ENCODE measurements at regions not wholly inside any gene's neighbourhood (a gene's known extent, or its start where the extent isn't known, plus 50 kb on each side); places are given as distances from the start of the nearest gene placed in this dataset.

DNA sequence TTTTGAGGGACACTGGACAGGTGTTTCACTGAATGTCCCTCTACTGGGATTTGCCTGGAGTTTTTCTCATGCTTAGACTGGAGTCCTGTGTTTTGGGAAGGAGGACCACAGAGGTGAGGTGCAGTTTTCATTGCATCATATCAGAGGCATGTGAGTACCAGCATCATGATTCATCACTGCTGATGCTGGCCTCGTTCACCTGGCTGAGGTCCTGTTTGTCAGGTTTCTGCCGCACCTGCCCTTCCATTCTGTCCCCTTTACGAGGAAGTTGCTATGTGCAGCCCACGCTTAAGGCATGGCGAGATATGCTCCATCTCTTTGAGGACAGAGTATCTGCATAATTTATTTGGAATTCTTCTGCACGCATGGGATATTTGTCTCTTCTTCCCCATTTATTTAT is 162.1 kb downstream of the TENT4A start:
- no TSS peak for BruUV-seq (replicated peaks)
- intact Hi-C loops (cut with micrococcal nuclease; ENCODE audit: unreplicated experiment), result no loop called here
- no peak overlapping the region for H3K4me3 ChIP-seq (ENCODE audit: low read depth in 2 of 2, low read length in 2 of 2)
- no peaks in the 10 kb centered on the region for H3K36me3 ChIP-seq (ENCODE audit: control insufficient read depth, insufficient read depth, low read length)
- H3K4me1 ChIP-seq (ENCODE audit: control insufficient read depth, insufficient read depth, low read length), result no peaks in the 10 kb centered on the region
- no peak overlapping the region for H3K27ac ChIP-seq (ENCODE audit: low read length)
- CTCF ChIA-PET, result no interaction called here
- TF ChIP-seq SIN3A (IDR thresholded peaks at IDR 0.05; ENCODE audit: borderline replicate concordance, insufficient read depth, low read depth, low read length) (no peak), TCF7L2 (IDR thresholded peaks at IDR 0.05; ENCODE audit: low read depth, low read length) (no peak), POLR2AphosphoS5 (IDR thresholded peaks at IDR 0.05; ENCODE audit: low read depth, low read length) (no peak)
- TF ChIP-seq, protein P1, sequence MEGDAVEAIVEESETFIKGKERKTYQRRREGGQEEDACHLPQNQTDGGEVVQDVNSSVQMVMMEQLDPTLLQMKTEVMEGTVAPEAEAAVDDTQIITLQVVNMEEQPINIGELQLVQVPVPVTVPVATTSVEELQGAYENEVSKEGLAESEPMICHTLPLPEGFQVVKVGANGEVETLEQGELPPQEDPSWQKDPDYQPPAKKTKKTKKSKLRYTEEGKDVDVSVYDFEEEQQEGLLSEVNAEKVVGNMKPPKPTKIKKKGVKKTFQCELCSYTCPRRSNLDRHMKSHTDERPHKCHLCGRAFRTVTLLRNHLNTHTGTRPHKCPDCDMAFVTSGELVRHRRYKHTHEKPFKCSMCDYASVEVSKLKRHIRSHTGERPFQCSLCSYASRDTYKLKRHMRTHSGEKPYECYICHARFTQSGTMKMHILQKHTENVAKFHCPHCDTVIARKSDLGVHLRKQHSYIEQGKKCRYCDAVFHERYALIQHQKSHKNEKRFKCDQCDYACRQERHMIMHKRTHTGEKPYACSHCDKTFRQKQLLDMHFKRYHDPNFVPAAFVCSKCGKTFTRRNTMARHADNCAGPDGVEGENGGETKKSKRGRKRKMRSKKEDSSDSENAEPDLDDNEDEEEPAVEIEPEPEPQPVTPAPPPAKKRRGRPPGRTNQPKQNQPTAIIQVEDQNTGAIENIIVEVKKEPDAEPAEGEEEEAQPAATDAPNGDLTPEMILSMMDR (IDR thresholded peaks at IDR 0.05), result no peak
- TF ChIP-seq, protein P2, sequence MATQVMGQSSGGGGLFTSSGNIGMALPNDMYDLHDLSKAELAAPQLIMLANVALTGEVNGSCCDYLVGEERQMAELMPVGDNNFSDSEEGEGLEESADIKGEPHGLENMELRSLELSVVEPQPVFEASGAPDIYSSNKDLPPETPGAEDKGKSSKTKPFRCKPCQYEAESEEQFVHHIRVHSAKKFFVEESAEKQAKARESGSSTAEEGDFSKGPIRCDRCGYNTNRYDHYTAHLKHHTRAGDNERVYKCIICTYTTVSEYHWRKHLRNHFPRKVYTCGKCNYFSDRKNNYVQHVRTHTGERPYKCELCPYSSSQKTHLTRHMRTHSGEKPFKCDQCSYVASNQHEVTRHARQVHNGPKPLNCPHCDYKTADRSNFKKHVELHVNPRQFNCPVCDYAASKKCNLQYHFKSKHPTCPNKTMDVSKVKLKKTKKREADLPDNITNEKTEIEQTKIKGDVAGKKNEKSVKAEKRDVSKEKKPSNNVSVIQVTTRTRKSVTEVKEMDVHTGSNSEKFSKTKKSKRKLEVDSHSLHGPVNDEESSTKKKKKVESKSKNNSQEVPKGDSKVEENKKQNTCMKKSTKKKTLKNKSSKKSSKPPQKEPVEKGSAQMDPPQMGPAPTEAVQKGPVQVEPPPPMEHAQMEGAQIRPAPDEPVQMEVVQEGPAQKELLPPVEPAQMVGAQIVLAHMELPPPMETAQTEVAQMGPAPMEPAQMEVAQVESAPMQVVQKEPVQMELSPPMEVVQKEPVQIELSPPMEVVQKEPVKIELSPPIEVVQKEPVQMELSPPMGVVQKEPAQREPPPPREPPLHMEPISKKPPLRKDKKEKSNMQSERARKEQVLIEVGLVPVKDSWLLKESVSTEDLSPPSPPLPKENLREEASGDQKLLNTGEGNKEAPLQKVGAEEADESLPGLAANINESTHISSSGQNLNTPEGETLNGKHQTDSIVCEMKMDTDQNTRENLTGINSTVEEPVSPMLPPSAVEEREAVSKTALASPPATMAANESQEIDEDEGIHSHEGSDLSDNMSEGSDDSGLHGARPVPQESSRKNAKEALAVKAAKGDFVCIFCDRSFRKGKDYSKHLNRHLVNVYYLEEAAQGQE (IDR thresholded peaks at IDR 0.05; ENCODE audit: insufficient read depth in 1 of 2, low read depth in 2 of 2, low read length in 1 of 2), result no peak
- in situ Hi-C loops (cut with HindIII; ENCODE audit: low pct_unique_long_range_greater_than_20kb, low sequenced_read_pairs), result no loop called here
- no peaks in the 10 kb centered on the region for H3K9me3 ChIP-seq (ENCODE audit: control insufficient read depth, insufficient read depth, low read depth, low read length)
- DNase-seq (ENCODE audit: low read depth, low spot score) (no peak), ATAC-seq (no peak)
- POLR2A ChIA-PET, result interaction anchor here (0.7 kb wide), 1 partner anchor 268 kb away, joined by 4 read pairs; no protein-coding TSS in a partner anchor
- H3K27me3 ChIP-seq (ENCODE audit: control insufficient read depth, insufficient read depth, low read length), result no peaks in the 10 kb centered on the region

DNA sequence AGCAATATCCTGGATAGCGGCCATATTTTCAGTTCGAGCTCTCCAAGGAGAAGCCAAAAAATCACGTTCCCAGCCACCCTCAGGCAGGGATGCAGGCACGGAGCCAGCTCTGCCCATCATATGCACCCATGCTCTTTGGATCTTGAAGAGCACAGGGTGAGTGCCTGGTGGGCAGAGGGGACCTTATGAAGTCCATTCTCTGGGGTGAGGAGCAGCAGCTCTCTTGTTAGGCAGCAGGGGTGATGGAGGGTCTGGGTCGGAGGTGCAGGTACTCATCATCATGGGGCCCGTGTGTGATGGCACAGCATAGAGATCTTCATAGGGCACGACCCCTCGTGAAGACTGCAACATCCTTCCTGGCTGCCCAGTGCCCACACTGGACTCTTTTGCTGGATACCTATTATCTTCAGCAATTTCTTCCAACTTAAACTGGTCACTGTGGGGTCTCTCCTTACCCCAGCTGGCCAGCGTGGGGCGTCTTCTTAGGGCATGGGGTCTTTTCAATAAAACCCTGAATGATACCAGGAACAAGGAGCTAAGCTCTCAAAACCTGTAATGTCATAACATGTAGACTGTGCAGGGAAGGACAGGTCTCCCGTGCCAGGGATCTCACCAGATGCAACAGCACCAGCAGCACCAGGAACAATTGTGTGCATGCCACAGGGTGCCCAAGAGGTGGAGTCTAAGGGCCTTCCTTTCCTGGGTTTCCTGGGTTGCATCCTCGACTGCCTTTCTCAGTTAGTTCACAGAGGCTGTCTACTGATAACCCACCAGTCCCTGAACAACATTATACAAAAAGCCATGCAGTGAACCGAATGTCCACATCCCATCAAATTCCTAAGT is 165.0 kb downstream of the TENT4A start:
- Histone ChIP-seq H3K9me3 (ENCODE audit: control insufficient read depth, insufficient read depth, low read depth, low read length) (no peaks in the 10 kb centered on the region), H3K4me1 (ENCODE audit: control insufficient read depth, insufficient read depth, low read length) (no peaks in the 10 kb centered on the region), H3K36me3 (ENCODE audit: control insufficient read depth, insufficient read depth, low read length) (no peaks in the 10 kb centered on the region), H3K27ac (ENCODE audit: low read length) (no peak overlapping the region), H3K4me3 (ENCODE audit: low read depth in 2 of 2, low read length in 2 of 2) (no peak overlapping the region), H3K27me3 (ENCODE audit: control insufficient read depth, insufficient read depth, low read length) (no peaks in the 10 kb centered on the region)
- TF ChIP-seq POLR2AphosphoS5 (IDR thresholded peaks at IDR 0.05; ENCODE audit: low read depth, low read length), result no peak
- TF ChIP-seq, protein P2 (IDR thresholded peaks at IDR 0.05; ENCODE audit: insufficient read depth in 1 of 2, low read depth in 2 of 2, low read length in 1 of 2), result no peak
- TF ChIP-seq SIN3A (IDR thresholded peaks at IDR 0.05; ENCODE audit: borderline replicate concordance, insufficient read depth, low read depth, low read length), result no peak
- TF ChIP-seq, protein P1 (IDR thresholded peaks at IDR 0.05), result no peak
- no peak for TF ChIP-seq TCF7L2 (IDR thresholded peaks at IDR 0.05; ENCODE audit: low read depth, low read length)
- no TSS peak for BruUV-seq (replicated peaks)
- intact Hi-C loops (cut with micrococcal nuclease; ENCODE audit: unreplicated experiment) (no loop called here), in situ Hi-C loops (cut with HindIII; ENCODE audit: low pct_unique_long_range_greater_than_20kb, low sequenced_read_pairs) (no loop called here)
- ChIA-PET POLR2A (no interaction called here), CTCF (interaction anchor here (0.6 kb wide), 1 partner anchor 940 kb away, joined by 4 read pairs; no protein-coding TSS in a partner anchor)
- no peak for DNase-seq (ENCODE audit: low read depth, low spot score)
- ATAC-seq, result no peak

Measured in Panc1 (cell line).